GM04503 (cell line): ENCODE measurements at regions not wholly inside any gene's neighbourhood (a gene's known extent, or its start where the extent isn't known, plus 50 kb on each side); places are given as distances from the start of the nearest gene placed in this dataset.

Source experiments
- DNase-seq: peaks from one replicate; pipeline ENCODE4 v3.0.0-alpha.2; 2012; ENCODE audit warnings: low read depth

DNA sequence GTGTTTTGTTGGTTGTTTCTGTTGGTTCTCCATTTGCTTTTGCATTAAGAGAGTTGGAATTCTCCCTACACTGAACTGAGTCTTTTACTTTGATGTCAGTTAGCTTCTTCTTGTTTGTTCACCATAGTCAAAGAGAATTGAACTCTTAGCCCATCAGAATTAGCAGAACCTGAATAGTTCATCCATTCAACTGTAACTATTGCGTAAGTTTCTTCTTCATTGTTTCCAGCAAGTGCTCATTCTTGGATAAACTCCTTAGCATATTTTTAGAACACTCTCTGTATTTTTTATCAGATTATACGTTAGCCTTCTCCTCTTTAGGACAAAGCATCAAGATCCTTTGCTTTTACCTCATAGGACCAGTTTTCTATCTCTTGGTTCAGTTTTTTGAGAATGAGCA lies 128.4 kb upstream of the RAB11FIP2 start:
- no peak for DNase-seq

DNA sequence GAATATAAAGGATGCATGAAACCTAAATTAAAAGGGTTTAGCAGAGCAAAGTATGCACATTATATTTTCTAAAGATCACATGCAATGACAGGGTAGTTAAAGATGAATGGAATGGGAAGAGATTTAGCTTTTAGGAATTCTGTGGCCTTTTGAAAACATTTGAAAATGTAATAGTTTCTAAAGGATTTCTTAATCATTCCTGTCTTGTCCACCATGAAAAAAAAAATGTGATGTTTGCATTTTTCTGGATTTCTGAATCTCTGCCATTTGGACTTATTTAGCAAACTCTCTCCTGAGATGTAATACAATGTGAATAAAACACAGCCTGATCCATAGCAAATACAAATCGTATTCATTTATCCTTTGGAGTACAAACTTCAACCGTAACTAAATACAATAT lies 126.6 kb upstream of the RAB11FIP2 start:
- peak; percentile 67 for DNase-seq

DNA sequence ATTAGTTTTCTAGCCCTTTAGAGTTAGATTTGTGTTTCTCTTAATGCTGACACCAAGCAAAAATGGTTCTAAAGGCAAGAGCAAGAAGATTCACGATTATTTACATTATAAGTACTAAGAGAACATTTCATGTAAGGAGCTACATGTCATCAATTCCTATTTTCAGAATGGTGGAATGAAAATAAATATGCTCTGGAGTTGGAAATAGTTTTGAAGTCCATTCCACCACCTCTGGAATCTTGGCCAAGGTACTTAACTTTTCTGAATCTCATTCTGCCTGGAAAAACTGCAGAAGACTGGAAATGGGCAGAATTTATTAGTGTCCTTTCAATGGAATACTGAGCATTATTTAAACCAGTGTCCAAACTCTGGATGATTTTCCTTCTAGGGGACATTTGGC lies 125.1 kb upstream of the RAB11FIP2 start:
- DNase-seq = no peak

DNA sequence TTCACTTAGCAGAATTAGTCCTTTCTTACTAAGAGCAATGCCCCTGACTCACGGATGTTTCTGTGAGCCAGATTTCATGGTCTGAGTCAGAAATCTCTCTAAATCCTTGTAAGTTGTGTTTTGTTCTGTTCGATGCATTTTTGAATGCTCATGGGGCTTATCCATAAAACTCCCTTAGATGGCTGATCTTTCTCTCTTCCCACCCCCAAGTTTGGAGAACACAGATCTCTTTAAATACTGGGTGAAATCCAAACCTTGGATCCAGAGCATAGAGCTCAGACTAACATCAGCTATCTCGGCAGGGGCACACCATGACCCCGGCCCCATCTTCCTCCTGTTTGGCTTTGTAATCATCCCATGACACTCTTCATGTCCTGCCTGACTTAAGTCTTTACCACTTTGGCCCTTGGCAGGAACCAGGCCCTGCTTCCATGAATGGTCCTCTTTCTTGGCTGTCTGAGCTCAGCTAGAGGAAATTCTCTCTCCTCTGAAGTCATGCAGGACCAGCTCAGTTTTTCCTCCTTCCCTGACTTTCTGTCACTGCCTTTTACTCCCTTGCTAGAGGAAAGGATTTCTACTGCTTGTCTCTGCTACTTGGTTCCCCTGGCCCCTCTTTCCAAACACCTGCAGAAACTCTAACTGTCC lies 120.4 kb upstream of the RAB11FIP2 start:
- DNase-seq = peak; percentile 83

DNA sequence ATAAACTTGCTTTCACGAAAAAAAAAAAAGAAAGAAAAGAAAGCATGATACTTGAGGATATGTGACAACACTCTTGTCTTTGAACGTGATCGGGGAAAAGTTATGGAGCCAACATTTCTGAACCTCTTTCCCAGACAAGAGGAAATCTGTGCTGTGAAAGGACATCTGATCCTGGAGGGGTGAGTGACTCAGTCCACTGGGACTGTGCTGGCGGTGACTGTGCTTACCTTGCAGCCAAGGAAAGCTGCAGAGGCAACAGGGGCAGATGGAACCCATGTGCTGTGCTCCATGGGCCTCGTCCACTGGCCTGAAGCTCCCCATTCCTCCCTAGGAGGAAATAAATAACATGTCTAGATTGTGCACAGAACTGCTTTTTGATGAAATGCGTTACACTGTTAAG lies 116.5 kb upstream of the RAB11FIP2 start:
- DNase-seq = no peak

DNA sequence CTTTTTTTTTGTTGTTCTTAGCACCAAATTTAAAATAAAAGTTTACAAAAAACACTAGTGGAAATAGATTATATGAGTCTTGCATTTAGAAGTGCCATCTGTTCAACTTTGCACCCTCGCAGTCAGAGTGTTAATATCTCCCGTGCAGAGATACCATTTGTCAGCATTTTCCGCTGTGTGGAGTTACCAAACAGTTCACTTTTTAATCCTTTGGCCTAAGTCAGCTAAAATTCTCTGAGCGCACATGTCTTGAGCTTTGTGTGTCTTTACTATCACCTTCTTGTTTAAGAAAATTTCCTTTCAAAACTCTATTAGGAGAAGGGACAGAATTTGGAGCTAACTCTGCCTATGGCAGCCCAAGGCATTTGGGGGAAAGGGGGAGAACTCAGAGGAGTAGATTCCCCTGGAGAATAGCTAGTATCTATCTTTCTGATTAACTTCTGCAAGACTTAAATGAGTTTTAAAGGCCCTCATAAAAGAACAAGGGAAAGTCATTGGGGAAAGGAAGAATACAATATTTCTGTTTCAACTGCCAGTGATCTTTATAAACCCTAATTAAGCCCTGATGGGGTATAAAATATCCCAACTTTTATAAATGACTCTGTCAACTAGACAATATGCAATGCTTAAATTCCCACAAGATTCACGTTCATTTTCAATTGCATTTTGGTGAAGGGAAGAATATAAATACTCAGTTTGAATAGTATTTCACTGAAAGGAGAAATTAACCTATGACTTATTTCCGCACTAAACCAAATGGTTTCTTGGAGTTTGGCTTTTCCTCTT lies 114.9 kb upstream of the RAB11FIP2 start:
- DNase-seq = no peak

DNA sequence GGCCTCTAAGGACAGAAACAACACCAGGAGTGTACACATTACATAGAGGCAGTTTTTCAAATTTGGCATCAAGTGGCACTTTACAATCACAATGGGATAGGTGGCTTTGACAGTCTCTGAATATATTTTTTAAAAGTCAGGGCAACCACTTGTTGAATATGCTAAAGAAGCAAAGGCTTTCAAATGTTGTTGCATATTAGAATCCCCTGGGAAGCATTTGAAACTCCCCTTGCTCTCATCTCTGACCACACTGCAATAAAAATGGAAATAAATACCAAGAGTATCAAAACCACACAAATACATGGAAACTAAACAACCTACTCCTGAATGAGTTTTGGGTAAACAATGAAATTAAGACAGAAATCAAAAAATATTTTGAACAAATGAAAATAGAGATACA lies 106.5 kb upstream of the RAB11FIP2 start:
- DNase-seq = no peak

DNA sequence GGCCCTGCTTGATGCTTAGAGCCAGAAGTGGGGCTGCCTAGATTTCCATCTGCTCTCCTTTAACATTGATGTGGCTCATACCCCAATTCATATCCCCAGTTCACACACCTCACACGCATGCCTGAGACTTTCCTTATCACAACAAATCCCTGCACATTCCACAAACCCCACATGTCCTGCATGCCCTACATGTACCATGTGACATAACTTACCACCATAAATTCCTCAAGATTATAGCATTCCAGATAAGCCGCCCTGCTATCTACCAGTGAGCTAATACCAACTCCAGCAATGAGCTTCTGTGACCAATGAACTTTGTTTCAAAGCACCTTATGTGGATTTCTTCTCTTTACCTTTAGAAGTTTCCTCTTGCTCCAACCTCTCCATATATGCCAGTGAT lies 104.7 kb upstream of the RAB11FIP2 start:
- no peak for DNase-seq

DNA sequence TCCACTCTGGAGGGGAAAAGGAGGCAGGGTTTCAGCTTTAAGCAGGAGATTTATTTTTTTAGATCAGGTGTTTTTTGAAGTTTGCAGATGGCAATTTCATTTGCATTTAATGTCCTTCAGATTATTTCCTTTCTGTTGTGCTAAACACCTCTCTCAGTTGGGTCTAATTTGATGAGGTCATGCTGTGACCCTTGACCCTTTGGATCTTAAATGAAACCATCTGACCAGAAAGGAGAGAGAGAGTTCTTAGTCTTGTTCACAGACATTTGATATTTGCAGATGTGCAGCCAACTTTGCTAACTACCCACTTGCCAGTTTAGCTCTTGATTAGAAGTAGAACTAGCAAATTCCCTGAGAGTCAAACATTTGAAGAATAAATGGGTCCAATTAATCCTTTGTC lies 101.5 kb upstream of the RAB11FIP2 start:
- no peak for DNase-seq

DNA sequence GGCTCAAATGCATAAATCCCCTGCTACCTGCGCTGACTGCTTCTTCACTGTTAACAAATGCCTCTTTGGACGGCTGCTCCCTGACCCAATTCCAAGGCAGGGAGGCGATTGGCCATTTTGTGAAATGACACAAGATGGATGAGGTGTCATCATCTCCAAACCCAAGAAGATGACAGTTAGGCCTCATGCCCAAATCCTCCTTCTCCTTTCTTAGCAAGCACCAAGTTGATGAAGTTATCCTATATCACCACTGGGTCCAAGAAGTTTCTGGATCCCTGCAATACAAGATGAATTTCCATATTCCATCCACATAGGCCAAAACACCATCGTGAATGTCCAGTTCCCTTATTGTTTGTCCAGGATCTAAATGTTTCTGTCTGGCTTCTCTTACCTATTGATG lies 98.5 kb upstream of the RAB11FIP2 start:
- no peak for DNase-seq

DNA sequence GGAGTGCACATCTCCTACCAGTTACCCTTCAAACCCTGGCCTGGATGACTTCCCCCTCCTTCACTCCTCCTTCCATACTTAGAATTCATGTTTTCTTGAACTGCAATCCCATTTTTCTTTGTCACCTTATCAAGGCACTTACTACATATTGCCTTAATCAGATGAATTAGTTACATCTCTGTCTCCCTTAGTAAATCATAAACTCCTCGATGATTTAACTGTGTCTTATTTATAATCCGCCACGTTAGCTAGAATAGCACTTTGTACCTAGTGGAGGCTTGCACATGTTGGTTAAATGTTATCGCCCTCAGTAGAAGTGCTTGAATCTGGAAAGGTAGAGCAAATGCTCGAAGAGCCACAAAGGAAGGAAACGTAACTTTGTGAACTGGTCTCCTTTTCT lies 94.7 kb upstream of the RAB11FIP2 start:
- no peak for DNase-seq

DNA sequence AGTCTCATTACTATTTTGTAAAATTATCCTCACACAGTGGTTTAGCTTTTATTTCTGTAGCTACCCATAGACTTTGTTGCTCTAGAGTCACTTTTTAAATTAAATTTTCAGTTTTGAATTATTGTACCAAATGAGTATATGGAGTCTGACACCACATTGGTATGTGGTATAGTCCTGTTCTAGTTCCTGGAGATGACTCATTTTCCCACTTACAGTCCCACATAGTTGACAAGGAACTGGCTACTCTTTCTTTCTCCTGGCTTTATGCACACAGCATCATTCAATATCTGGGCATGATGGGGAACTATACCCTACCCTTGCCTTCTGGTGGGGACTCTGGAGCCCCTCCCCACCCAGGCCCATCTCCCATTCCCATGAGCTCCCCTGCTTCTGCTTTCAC lies 92.6 kb upstream of the RAB11FIP2 start:
- peak; percentile 27 for DNase-seq

DNA sequence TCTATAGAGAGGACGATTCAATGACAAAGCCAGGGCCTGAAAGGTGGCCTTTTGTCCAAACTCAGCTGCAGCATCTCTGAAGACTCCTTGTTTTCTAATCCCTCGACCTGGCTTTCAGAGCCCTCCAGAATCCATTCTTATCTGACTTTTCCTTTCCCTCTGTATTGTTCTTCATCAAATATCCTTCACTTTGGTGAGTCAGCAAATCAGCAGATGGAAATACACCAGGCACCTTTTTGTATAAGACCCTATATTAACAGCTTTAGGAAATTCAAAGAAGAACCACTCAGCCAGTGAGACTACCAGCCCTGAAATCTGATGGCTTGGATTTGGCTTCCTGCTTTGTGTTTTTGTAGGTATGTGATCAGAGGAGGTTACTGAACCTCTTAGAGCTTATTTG lies 81.9 kb upstream of the RAB11FIP2 start:
- no peak for DNase-seq

DNA sequence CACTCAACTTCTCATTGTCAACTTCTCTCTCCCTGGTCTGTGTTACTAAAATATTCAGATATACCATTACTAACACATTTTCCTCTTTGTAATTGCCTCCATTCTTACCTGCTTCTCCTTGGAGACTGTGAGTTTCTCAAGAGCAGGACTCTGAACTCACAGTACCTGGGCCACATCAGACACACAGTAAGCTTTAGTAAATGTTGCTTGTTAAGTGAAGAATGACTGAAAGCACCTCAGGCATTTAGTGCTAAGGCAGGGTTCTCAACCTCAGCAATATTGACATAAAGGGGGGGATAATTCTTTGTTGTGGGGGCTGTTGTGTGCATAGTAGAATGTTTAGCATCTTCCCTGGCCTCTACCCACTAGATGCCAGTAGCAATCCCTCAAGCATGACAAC lies 72.0 kb upstream of the RAB11FIP2 start:
- no peak for DNase-seq

DNA sequence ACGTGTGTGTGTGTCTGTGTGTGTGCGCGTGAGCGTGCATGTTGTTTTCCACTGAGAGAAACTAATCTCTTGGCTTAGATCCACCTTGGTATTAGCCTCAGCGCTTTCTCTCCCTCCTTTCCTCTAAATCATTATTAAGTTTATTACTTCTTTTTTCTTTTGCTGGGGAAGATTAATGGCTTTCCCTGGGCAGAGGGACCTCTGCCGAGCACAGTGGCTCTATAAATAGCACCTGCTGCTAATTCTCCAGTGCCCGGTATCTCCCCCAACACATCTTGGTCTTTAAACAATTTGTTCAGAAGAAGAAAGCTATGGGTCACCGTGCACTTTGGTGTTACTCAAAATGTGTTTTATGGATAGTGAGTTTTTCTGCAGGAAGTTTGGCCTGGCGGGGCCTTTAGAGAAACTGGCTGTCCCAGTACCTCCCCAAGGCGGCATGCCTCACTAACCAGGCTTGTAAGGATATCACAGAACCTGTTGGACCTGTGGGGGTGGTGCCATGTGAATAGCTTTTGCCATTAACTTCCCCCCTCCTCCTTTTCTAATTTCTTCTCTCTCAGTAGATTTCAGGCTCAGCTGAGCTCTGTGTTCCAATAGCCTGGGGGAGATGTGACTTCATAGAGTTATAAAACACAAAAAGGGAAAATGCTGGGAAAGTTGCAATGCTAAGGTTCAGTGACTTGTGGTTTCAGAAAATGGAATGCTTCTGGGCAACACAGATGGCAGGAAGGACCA lies 70.1 kb upstream of the RAB11FIP2 start:
- DNase-seq = no peak

DNA sequence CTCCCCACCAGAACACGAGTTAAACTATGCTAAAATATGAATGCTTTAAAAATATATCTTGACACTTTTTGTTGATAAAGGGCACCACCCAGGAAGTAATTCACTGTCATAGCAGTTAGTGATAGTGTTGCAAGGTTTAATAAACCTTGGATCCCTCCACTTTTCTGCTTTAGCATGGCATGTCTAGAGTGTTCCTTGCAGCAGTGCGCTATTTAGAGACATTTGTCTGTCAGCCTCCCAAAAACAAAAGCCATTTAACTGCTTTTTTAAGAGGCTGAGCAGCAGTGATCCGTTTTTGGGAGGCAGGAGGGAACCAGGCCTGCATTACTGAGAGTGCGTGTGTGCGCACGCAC lies 69.6 kb upstream of the RAB11FIP2 start:
- DNase-seq = no peak

DNA sequence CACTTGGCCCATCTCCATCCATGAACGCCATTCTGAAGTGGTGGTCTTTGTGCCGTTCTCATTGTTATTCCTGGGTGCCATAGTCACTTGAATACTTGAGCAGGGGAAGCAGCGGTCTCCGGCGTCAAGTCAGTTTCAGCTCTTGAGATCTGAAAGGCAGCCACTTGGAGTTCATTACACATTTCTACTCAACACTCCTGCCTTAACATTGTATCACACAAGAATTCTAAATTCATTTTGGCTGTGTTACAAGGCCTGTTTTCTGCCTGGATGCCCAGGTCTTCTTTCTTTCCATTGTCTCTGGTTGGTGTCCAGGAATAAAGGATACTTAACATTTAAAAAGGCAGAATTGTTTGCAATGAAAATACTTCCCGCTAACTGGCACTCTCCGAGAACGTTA lies 69.0 kb upstream of the RAB11FIP2 start:
- no peak for DNase-seq

DNA sequence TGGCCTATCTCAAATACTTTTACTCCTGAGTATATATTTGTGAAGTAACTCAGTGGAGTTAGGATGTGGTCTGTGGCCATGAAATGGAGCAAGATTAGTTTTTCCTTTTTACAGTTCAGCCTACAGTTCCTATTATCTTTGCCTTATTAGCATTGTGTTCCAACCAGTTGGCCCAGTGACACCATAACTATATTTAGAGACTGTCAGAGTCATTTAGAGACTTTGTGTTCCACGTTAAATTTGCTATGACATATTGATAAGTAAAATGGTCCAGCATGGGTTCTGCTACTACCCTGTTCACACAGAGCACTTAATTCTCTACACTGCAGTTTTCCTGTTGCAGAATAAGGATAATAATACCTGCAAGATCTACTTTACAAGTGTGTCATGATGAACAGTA lies 68.3 kb upstream of the RAB11FIP2 start:
- no peak for DNase-seq

DNA sequence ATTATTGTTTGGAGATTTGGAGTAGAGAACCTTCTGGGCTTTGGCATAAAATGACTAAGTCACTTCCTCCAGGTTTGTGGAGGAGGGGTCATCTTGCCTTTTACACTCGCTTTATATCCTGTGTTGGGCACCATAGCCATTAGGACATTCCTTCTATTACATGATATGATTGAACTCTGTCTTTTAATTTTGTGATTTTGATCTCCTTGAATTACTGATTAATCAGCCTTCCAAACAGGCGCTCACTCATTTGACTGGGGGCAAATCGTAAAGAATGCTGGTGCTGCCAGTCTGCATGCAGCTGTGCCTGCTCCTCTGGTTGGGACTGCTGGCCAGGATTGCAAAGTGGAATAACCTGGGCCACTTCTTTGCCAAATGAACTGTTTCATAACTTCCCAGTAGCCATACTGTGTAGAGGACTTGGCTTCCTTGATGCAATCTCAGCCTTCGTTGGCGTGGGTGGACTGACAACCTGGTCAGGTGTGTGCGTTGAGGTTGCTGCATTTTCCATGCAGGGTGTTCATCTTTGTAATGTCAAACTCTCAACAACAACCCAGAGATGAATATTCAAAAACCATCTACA lies 65.9 kb upstream of the RAB11FIP2 start:
- no peak for DNase-seq

DNA sequence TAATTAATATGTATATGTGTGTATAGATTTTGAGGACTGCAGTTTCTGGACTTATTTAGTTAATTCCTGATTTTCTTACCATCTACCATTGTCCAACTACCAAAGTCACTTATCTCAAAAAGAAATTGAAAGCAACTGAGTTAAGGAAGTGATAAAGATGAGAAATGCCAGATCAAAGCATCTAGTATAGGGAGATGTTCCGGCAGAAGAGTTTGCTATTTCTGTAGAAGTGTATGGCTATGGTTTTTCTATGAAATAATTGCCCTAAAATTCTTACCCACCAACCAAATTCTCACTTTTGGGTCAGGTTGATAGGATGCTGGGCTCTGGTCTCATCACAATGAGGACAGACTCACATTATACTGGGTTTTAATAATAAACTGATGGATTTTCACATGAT lies 64.0 kb upstream of the RAB11FIP2 start:
- no peak for DNase-seq

DNA sequence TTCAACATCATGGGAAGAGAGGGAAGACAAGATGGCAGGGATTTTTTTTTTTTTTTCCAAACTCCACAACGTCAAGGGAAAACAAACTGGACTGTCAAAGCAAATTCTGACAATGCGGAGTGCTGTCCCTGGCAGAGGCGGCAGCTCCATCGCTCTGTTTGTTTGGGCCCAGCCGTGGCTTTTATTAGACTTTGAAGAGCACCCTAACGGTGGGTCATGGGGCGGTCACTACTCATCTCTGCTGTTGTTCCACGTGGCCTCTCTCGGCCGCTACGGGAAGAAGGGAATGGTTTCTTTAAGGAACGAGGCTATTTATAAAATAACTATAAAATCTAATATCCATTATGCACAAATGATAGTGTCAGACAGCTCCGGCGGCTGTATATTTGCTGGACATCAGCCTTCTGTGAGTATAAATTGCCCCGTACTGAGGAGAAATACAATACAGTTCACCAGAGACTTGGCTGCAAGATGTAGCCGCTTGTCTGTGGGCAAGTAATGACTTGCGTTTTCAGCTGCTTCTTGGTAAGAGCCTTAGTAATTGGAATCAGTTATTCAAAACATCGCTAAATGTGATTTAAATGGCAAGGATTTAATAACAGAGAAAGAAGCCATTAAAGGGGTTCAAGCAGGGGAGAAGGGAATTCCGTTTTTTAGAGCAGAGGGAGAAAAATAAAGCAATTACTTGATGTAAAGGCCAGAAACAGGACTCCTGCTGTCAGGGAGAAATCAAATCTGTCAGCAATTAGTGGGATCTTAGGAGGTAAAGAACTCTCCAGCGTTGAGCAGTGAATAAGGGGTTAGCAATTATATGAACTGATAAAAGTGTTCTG lies 61.7 kb upstream of the RAB11FIP2 start:
- no peak for DNase-seq

DNA sequence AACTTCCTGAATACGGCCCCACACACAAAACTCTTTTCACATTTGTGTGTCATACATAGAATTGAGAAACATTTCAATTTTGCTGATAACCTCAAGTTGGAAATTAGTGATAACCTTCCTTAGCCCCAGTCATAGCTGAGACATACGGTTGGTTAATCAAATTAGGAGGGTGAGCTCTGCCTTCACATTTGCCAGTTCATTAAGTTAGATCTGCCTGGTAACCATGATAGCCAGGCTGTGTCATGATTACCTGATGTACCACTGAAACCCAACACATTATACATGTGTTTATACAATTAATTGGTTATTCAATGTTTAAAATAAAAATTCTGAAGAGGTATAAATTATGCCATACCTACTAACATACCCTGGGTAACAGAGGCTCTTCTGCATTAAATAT lies 60.8 kb upstream of the RAB11FIP2 start:
- DNase-seq = no peak
